A673 (cell line): ENCODE measurements at regions not wholly inside any gene's neighbourhood (a gene's known extent, or its start where the extent isn't known, plus 50 kb on each side); places are given as distances from the start of the nearest gene placed in this dataset.
"Not testable (repeated sequence)": the region's sequence is repeated elsewhere in the genome, so short reads cannot be mapped to it uniquely, and the experiment has no call there.

Experiments
- BruUV-seq: library from RNA; stranded (reverse); fragments of 400-500 nt; replicated peaks from 2 replicates; lab custom pipeline; 2021; lab: Mats Ljungman, UMichigan
- CTCF ChIA-PET: fragments of 300-600 bp; sonication (Branson Sonifier 250); formaldehyde crosslinking; loops from one replicate; lab custom pipeline; 2022; ENCODE audit warnings: antibody characterized with exemption; lab: Charles Lee
- POLR2A ChIA-PET: fragments of 300-600 bp; sonication (Branson Sonifier 250); formaldehyde crosslinking; loops from one replicate; lab custom pipeline; 2022; ENCODE audit warnings: antibody characterized with exemption; ENCODE audit not compliant: low non-redundant PET; lab: Charles Lee
- DNase-seq: peaks from one replicate; pipeline ENCODE4 v3.0.0-alpha.2; 2015; ENCODE audit warnings: low spot score
- H3K27ac ChIP-seq: fragments of 200-600 bp; sonication (generic); 2 replicates; pipeline ENCODE4 v1.5.1; 2016; ENCODE audit warnings: mixed run types, low read depth, mild to moderate bottlenecking, mixed read lengths, antibody characterized with exemption, low read length; ENCODE audit not compliant: poor library complexity, severe bottlenecking
- H3K27me3 ChIP-seq: fragments of 200-600 bp; sonication (generic); replicated peaks from 2 replicates; pipeline ENCODE4 v1.6.1; 2017; ENCODE audit warnings: mixed run types, low read depth, mild to moderate bottlenecking, mixed read lengths, antibody characterized with exemption, low read length; ENCODE audit not compliant: insufficient read depth, poor library complexity
- H3K36me3 ChIP-seq: fragments of 200-600 bp; sonication (generic); 2 replicates; pipeline ENCODE4 v1.6.1; 2016; ENCODE audit warnings: mixed run types, mild to moderate bottlenecking, mixed read lengths, antibody characterized with exemption, low read length; ENCODE audit not compliant: insufficient read depth, poor library complexity, severe bottlenecking
- H3K4me1 ChIP-seq: fragments of 200-600 bp; sonication (generic); 2 replicates; pipeline ENCODE4 v1.6.1; 2017; ENCODE audit warnings: mixed run types, mild to moderate bottlenecking, mixed read lengths, antibody characterized with exemption, low read length; ENCODE audit not compliant: insufficient read depth, poor library complexity, severe bottlenecking
- H3K4me3 ChIP-seq: fragments of 200-600 bp; sonication (generic); 2 replicates; pipeline ENCODE4 v1.5.1; 2016; ENCODE audit warnings: low read depth, mixed run types, mild to moderate bottlenecking, mixed read lengths, low read length; ENCODE audit not compliant: poor library complexity, severe bottlenecking
- H3K9me3 ChIP-seq: fragments of 200-600 bp; sonication (generic); 2 replicates; pipeline ENCODE4 v1.6.1; 2016; ENCODE audit warnings: mixed run types, low read depth, mild to moderate bottlenecking, mixed read lengths, antibody characterized with exemption, low read length; ENCODE audit not compliant: poor library complexity, severe bottlenecking
- CTCF ChIP-seq: fragments of 300-800, 200-600 bp; sonication (generic); conservative IDR thresholded peaks from 2 replicates; pipeline ENCODE4 v1.5.1; 2017; ENCODE audit warnings: low read depth, mild to moderate bottlenecking, antibody characterized with exemption, low read length, moderate library complexity, mixed read lengths
- EZH2 ChIP-seq: fragments of 200-600 bp; sonication (generic); IDR thresholded peaks from 2 replicates; pipeline ENCODE4 v1.6.1; 2017; ENCODE audit warnings: borderline replicate concordance, low read depth, mild to moderate bottlenecking, mixed read lengths, antibody characterized with exemption, low read length; ENCODE audit not compliant: poor library complexity, severe bottlenecking
- intact Hi-C: fragments of 100-400 bp; cut with micrococcal nuclease; formaldehyde crosslinking; loops from one replicate; pipeline ENCODE4 v1.10.0; 2022; ENCODE audit not compliant: unreplicated experiment

- CTCF ChIA-PET: no interaction called here
- no peak for DNase-seq
- no peaks in the 10 kb centered on the region for H3K27me3 ChIP-seq
- H3K4me1 ChIP-seq: no peaks in the 10 kb centered on the region
- H3K4me3 ChIP-seq: no peak overlapping the region
- no peak overlapping the region for H3K27ac ChIP-seq
- H3K36me3 ChIP-seq: no peaks in the 10 kb centered on the region
- intact Hi-C loops: no loop called here
- POLR2A ChIA-PET: no interaction called here
- TF ChIP-seq EZH2: no peak
- no peak for TF ChIP-seq CTCF
- no peaks in the 10 kb centered on the region for H3K9me3 ChIP-seq
- BruUV-seq: no TSS peak
Observed at GRCh38 chr3:118239253-118239652, 795.4 kb downstream of the IGSF11 start.

- ChIA-PET POLR2A (no interaction called here), CTCF (no interaction called here)
- no peak overlapping the region for H3K27ac ChIP-seq
- H3K36me3 ChIP-seq: no peaks in the 10 kb centered on the region
- no peak overlapping the region for H3K4me3 ChIP-seq
- DNase-seq: no peak
- H3K27me3 ChIP-seq: no peaks in the 10 kb centered on the region
- no peaks in the 10 kb centered on the region for H3K4me1 ChIP-seq
- no TSS peak for BruUV-seq
- H3K9me3 ChIP-seq: no peaks in the 10 kb centered on the region
- no peak for TF ChIP-seq EZH2
- no peak for TF ChIP-seq CTCF
- intact Hi-C loops: no loop called here
Observed at GRCh38 chr3:118244761-118245160, 789.9 kb downstream of the IGSF11 start.

- no peak for DNase-seq
- no TSS peak for BruUV-seq
- no peak overlapping the region for H3K27ac ChIP-seq
- H3K4me3 ChIP-seq: no peak overlapping the region
- H3K36me3 ChIP-seq: no peaks in the 10 kb centered on the region
- POLR2A ChIA-PET: no interaction called here
- H3K27me3 ChIP-seq: no peaks in the 10 kb centered on the region
- TF ChIP-seq EZH2: no peak
- TF ChIP-seq CTCF: no peak
- CTCF ChIA-PET: no interaction called here
- no peaks in the 10 kb centered on the region for H3K4me1 ChIP-seq
- intact Hi-C loops: no loop called here
- no peaks in the 10 kb centered on the region for H3K9me3 ChIP-seq
Observed at GRCh38 chr3:118245312-118245711, 789.3 kb downstream of the IGSF11 start.

GRCh38 chr3:118258850-118259249 is 775.8 kb downstream of the IGSF11 start:
- BruUV-seq, H3K9me3 ChIP-seq, H3K36me3 ChIP-seq, CTCF ChIA-PET, H3K27ac ChIP-seq, intact Hi-C loops, POLR2A ChIA-PET, H3K4me1 ChIP-seq, H3K27me3 ChIP-seq, H3K4me3 ChIP-seq: not testable (repeated sequence)
- DNase-seq: peak; percentile 1
